Glomerular visceral epithelial cell (primary cell): ENCODE measurements at regions not wholly inside any gene's neighbourhood (a gene's known extent, or its start where the extent isn't known, plus 50 kb on each side); places are given as distances from the start of the nearest gene placed in this dataset.
A peak's percentile ranks its signal among the peaks of the same experiment; 100 is the strongest.

Experiments
- DNase-seq: peaks from one replicate; pipeline ENCODE4 v3.0.0-alpha.2; 2016; ENCODE audit errors: extremely low spot score

GRCh38 chr19:30667227-30667626, 295.0 kb downstream of the ZNF536 start:
- DNase-seq, result no peak

DNA sequence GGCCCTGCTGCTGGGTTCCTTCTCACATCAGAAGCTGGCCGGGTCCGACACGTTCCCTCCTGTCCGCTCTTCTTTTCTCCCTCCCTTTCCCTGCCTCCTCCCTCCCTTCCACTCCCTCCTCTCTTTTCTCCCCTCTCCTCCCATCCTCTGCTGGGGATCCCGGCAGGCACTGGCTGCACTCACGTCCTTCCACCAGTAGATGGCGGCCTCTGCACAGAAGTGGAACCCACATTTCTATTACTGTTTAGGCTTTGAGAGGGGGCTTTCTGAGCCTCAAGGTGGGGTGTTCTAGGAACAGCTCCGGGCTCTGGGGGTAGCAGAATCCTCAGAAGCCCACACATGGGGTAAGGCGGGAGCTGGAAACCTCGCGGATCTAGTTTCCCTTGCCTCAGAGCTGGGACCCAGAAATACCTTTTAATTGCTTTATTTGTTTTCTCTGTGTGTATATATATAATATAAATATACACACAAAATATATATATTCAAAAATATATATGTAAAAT, 294.2 kb downstream of the ZNF536 start:
- peak; percentile 19 for DNase-seq

- no peak for DNase-seq
These were observed 293.3 kb downstream of the ZNF536 start for GRCh38 chr19:30665449-30665848.

- DNase-seq, result no peak
These were observed 291.5 kb downstream of the ZNF536 start for GRCh38 chr19:30663611-30664174.

DNA sequence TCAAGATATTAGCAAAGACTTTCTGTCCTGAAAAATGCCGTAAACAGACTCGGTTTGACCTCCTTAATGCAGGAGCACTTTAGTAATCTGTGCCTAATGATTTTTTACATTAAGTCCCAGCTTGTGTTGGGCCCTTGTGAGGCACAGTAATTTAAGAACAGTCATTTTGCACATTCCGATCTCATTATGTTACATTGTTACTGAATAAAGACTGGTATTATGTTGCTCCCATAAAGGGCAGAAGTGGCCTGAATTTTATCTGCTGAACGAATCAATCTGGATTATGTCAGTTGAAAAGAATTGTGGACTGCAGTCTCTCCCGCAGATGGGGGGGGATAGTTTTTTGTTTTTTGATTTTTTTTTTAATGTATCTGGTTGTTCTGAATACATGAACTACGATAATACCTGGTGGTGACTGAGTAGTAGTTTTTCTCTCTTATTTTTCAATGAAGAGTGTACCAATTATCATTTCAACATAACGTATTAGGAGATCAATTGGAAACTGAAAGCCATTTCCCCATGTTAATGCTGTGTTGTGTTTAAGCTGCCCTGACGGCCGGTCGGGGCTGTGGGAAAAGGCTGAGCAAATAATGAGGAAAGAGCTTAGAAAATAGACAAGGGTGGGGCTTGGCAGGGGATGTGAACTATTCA, 290.2 kb downstream of the ZNF536 start:
- DNase-seq, result no peak

GRCh38 chr19:30659638-30660037, 287.5 kb downstream of the ZNF536 start:
- no peak for DNase-seq

GRCh38 chr19:30656520-30657100, 284.4 kb downstream of the ZNF536 start:
- DNase-seq, result no peak

DNA sequence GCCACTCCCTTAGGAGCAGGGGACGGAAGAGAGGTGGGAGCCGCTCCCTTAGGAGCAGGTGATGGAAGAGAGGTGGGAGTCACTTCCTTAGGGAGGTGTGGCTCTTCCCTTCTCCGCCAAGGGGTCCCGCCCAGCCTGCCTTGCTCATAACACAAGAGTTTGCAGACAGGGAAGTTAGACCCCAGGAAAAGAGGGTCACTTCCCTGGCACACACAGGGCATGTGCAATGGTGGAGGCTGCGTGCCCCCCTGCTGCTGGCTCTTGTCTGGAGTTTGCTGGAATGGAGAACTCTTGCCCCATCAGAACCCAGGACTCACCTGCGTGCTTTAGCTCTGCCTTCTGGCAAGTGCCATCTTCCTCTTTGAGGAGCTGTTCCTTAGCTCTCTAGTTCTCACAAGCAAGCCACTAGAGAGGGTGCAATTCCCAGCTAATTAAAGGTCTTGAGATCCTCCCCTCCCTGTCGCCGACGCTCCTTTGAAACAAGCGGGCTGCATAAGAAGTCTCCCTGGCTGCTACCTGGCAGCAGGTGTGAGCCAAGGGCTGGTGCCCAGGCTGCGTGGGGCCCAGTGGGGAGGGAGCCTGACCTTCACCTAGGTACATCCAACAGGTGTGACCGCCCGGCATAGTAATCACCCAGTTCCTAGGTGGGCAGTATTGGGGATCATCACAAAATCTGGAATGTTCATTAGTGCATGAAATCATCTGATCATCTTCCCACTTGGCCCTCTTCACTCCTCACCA, 281.6 kb downstream of the ZNF536 start:
- no peak for DNase-seq

GRCh38 chr19:30652751-30653150, 280.6 kb downstream of the ZNF536 start:
- no peak for DNase-seq

- no peak for DNase-seq
These were observed 279.5 kb downstream of the ZNF536 start for GRCh38 chr19:30651691-30652090.

GRCh38 chr19:30651066-30651465, 278.9 kb downstream of the ZNF536 start:
- DNase-seq, result no peak

DNA sequence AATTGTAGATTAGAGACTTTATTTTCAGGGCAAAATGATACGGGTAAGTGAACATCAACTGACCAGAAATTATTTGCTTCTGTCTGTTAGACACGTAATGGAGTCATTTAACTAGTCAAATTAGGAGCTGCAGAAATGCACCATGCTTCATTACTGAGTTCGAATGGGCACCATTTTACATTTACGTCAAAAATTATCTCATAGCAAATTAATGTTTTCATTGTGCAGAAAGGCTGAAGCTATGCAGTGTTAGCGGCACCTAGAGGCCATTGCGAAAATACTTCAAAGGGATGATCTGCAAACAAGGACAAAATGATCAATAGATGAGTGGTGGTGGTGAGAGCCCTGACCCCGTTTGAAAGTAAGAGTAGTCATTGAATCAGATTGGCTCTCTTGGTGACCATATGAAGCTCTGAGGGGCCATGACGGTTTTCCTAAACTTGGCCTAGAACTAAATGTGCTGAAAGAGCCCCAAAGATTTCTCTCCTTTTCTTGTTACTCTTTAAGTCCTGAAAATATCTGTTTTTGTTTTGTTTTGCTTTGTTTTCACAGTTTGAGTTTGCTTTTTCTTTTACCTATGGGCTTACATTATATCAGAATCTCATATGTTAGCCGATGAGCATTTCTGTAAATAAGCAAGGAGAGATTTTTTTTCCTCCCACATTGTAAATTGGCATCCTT, 277.9 kb downstream of the ZNF536 start:
- DNase-seq, result peak; percentile 24

GRCh38 chr19:30648866-30649862, 277.0 kb downstream of the ZNF536 start:
- DNase-seq, result no peak

- no peak for DNase-seq
These were observed 275.9 kb downstream of the ZNF536 start for GRCh38 chr19:30647891-30648720.

DNA sequence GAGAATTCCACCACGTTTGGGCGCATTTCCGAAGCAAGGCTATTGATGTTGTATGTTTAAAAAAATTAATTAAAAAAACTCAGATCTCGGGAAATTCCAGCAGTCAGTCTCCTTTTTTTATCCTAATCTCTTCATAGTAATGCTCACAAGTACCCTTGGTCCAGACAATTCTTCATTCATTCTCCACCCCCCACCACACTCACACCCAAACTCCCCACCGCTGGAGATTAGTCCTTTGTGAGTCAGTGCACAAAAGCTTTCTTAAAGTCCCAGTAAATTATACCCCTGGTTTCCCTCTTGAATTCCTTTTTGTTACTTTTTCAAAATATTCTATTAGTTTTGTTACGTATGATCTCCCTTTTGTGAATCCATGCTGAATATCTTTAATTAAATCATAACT, 274.6 kb downstream of the ZNF536 start:
- no peak for DNase-seq

- no peak for DNase-seq
These were observed 273.9 kb downstream of the ZNF536 start for GRCh38 chr19:30645946-30646577.

GRCh38 chr19:30640252-30640965, 268.2 kb downstream of the ZNF536 start:
- no peak for DNase-seq

GRCh38 chr19:30638889-30639288, 266.7 kb downstream of the ZNF536 start:
- DNase-seq, result no peak

GRCh38 chr19:30637926-30638325, 265.7 kb downstream of the ZNF536 start:
- no peak for DNase-seq
